H1 (cell line): ENCODE measurements at regions not wholly inside any gene's neighbourhood (a gene's known extent, or its start where the extent isn't known, plus 50 kb on each side); places are given as distances from the start of the nearest gene placed in this dataset.

Experiments
- CTCF ChIA-PET: fragments of 300-600 bp; sonication (Branson Sonifier 250); formaldehyde crosslinking; loops from one replicate; lab custom pipeline; 2021; ENCODE audit not compliant: partially characterized antibody; lab: Charles Lee
- POLR2A ChIA-PET: fragments of 300-600 bp; sonication (Branson Sonifier 250); formaldehyde crosslinking; loops from one replicate; lab custom pipeline; 2021; ENCODE audit warnings: inconsistent platforms; ENCODE audit not compliant: partially characterized antibody; lab: Charles Lee
- DNase-seq, 2 experiments: peaks; one replicate each; pipeline versions ENCODE4 v3.0.0 to v3.0.0-alpha.2; 2010 to 2022; ENCODE audit warnings: low spot score in 2 of 2, low read depth in 1 of 2, mixed read lengths in 1 of 2
- FAIRE-seq: peaks from 2 replicates; lab custom pipeline; 2011; peaks lifted over from hg19 to GRCh38; lab: Jason Lieb, UNC
- H2AFZ ChIP-seq: 2 replicates; pipeline ENCODE4 v1.8.1; 2012; ENCODE audit warnings: low read length, inconsistent platforms
- H2AK5ac ChIP-seq: 2 replicates; pipeline ENCODE4 v1.6.1; 2013; ENCODE audit warnings: low read depth, low read length
- H2BK120ac ChIP-seq: replicated peaks from 2 replicates; pipeline ENCODE3; 2013; ENCODE audit warnings: low read depth, low read length, inconsistent platforms
- H2BK12ac ChIP-seq: 2 replicates; pipeline ENCODE4 v1.6.1; 2013; ENCODE audit warnings: low read depth, low read length
- H2BK15ac ChIP-seq: 2 replicates; pipeline ENCODE4 v1.6.1; 2013; ENCODE audit warnings: low read length
- H2BK20ac ChIP-seq: 2 replicates; pipeline ENCODE4 v1.6.1; 2013; ENCODE audit warnings: low read length
- H2BK5ac ChIP-seq: 2 replicates; pipeline ENCODE4 v1.6.1; 2013; ENCODE audit warnings: low read depth, low read length
- H3K14ac ChIP-seq: 2 replicates; pipeline ENCODE4 v1.6.1; 2013; ENCODE audit warnings: inconsistent platforms; ENCODE audit not compliant: insufficient read length
- H3K18ac ChIP-seq: 2 replicates; pipeline ENCODE4 v1.6.1; 2013; ENCODE audit warnings: low read length; ENCODE audit errors: extremely low read depth
- H3K23ac ChIP-seq: 2 replicates; pipeline ENCODE4 v1.6.1; 2013; ENCODE audit warnings: inconsistent platforms; ENCODE audit not compliant: insufficient read length
- H3K23me2 ChIP-seq: 2 replicates; pipeline ENCODE4 v1.6.1; 2013; ENCODE audit warnings: low read depth, low read length
- H3K27ac ChIP-seq: 2 replicates; pipeline ENCODE4 v1.6.1; 2011; ENCODE audit warnings: low read depth, low read length, inconsistent platforms
- H3K27me3 ChIP-seq, 4 experiments: replicated peaks in 1 of 4; 1 replicate in 1 of 4; 2 replicates in 3 of 4; pipeline versions ENCODE4 v1.6.1 to v1.8.1; 2011 to 2013; ENCODE audit warnings: low read length in 3 of 4, mild to moderate bottlenecking in 3 of 4, inconsistent platforms in 2 of 4, mixed read lengths in 2 of 4, moderate library complexity in 1 of 4; ENCODE audit not compliant: control insufficient read depth in 3 of 4, insufficient read depth in 3 of 4; ENCODE audit errors: extremely low read depth in 1 of 4
- H3K36me3 ChIP-seq, 4 experiments: 2 replicates each; pipeline versions ENCODE4 v1.6.1 to v1.8.1; 2011 to 2013; ENCODE audit warnings: mild to moderate bottlenecking in 4 of 4, low read length in 3 of 4, moderate library complexity in 2 of 4, control low read depth in 1 of 4, inconsistent platforms in 1 of 4; ENCODE audit not compliant: insufficient read depth in 4 of 4, control insufficient read depth in 2 of 4
- H3K4ac ChIP-seq: replicated peaks from 2 replicates; pipeline ENCODE3; 2013; ENCODE audit warnings: low read length, low read depth, mixed read lengths, inconsistent platforms; ENCODE audit not compliant: insufficient read length
- H3K4me1 ChIP-seq, 4 experiments: replicated peaks in 1 of 4; 1 replicate in 1 of 4; 2 replicates in 3 of 4; pipeline versions ENCODE4 v1.6.1 to v1.8.1; 2011 to 2013; ENCODE audit warnings: low read length in 3 of 4, inconsistent platforms in 2 of 4, mixed read lengths in 1 of 4; ENCODE audit not compliant: insufficient read depth in 4 of 4, control insufficient read depth in 3 of 4
- H3K4me2 ChIP-seq, 2 experiments: 2 replicates each; pipeline versions ENCODE4 v1.6.1 to v1.8.1; 2011 to 2013; ENCODE audit warnings: low read depth in 2 of 2, low read length in 2 of 2, control low read depth in 1 of 2, inconsistent platforms in 1 of 2, mild to moderate bottlenecking in 1 of 2; ENCODE audit not compliant: insufficient read depth in 1 of 2
- H3K4me3 ChIP-seq, 4 experiments: fragments of 200-600, 300-600 bp in 1 of 4; sonication (generic), shearing (Covaris generic), sonication (Bioruptor Twin) in 1 of 4; 2 replicates each; pipeline versions ENCODE4 v1.5.1 to v1.8.1; 2011 to 2016; ENCODE audit warnings: low read length in 4 of 4, low read depth in 3 of 4, control low read depth in 2 of 4, inconsistent platforms in 2 of 4, mild to moderate bottlenecking in 2 of 4, mixed read lengths in 1 of 4, moderate library complexity in 1 of 4; ENCODE audit not compliant: insufficient read depth in 2 of 4; ENCODE audit errors: extremely low read depth in 1 of 4
- H3K56ac ChIP-seq: replicated peaks from 2 replicates; pipeline ENCODE3; 2013; ENCODE audit warnings: low read depth, mild to moderate bottlenecking, mixed read lengths, low read length, inconsistent platforms; ENCODE audit not compliant: insufficient read length
- H3K79me1 ChIP-seq: 2 replicates; pipeline ENCODE4 v1.6.1; 2013; ENCODE audit warnings: low read depth, low read length, control low read depth
- H3K79me2 ChIP-seq, 2 experiments: 2 replicates each; pipeline versions ENCODE4 v1.6.1 to v1.8.1; 2012 to 2013; ENCODE audit warnings: low read length in 2 of 2, mild to moderate bottlenecking in 2 of 2, inconsistent platforms in 1 of 2; ENCODE audit not compliant: insufficient read depth in 2 of 2, control insufficient read depth in 1 of 2
- H3K9ac ChIP-seq, 4 experiments: replicated peaks in 1 of 4; 1 replicate in 1 of 4; 2 replicates in 3 of 4; pipeline versions ENCODE4 v1.6.1 to v1.8.1; 2011 to 2013; ENCODE audit warnings: low read depth in 3 of 4, low read length in 3 of 4, control low read depth in 2 of 4, mild to moderate bottlenecking in 2 of 4, moderate library complexity in 2 of 4, inconsistent platforms in 1 of 4; ENCODE audit errors: extremely low read depth in 1 of 4
- H3K9me3 ChIP-seq, 2 experiments: 2 replicates each; pipeline versions ENCODE4 v1.6.1 to v1.8.1; 2012 to 2013; ENCODE audit warnings: mild to moderate bottlenecking in 2 of 2, moderate library complexity in 2 of 2, control low read depth in 1 of 2, inconsistent platforms in 1 of 2, low read depth in 1 of 2, low read length in 1 of 2, mixed read lengths in 1 of 2; ENCODE audit not compliant: insufficient read depth in 2 of 2
- H4K20me1 ChIP-seq, 2 experiments: replicated peaks in 1 of 2; 2 replicates each; pipeline versions ENCODE3 to v1.8.1; 2011 to 2013; ENCODE audit warnings: inconsistent platforms in 2 of 2, low read length in 2 of 2, mild to moderate bottlenecking in 1 of 2; ENCODE audit not compliant: insufficient read depth in 2 of 2, control insufficient read depth in 1 of 2
- H4K5ac ChIP-seq: 2 replicates; pipeline ENCODE4 v1.6.1; 2013; ENCODE audit warnings: low read length, low read depth, mixed read lengths, inconsistent platforms; ENCODE audit not compliant: insufficient read length
- H4K8ac ChIP-seq: 2 replicates; pipeline ENCODE4 v1.8.0; 2013; ENCODE audit warnings: mild to moderate bottlenecking, moderate library complexity, low read length, inconsistent platforms; ENCODE audit not compliant: insufficient read depth; ENCODE audit errors: extremely low read depth
- H4K91ac ChIP-seq: replicated peaks from 2 replicates; pipeline ENCODE3; 2013; ENCODE audit warnings: low read length, mixed read lengths, inconsistent platforms; ENCODE audit not compliant: insufficient read length
- CEBPB ChIP-seq: IDR thresholded peaks from 2 replicates; pipeline ENCODE4 v1.6.1; 2012; ENCODE audit warnings: low read depth, low read length
- EZH2 ChIP-seq: fragments of 200-600 bp; sonication (generic); IDR thresholded peaks from 2 replicates; pipeline ENCODE4 v1.7.1; 2012; ENCODE audit warnings: low read depth, mild to moderate bottlenecking, moderate library complexity, low read length, inconsistent platforms; ENCODE audit not compliant: severe bottlenecking
- POLR2AphosphoS5 ChIP-seq: IDR thresholded peaks from 2 replicates; pipeline ENCODE4 v1.6.1; 2011; ENCODE audit warnings: low read depth, low read length
- SP1 ChIP-seq: IDR thresholded peaks from 2 replicates; pipeline ENCODE4 v1.6.1; 2011; ENCODE audit warnings: low read depth, low read length
- TAF7 ChIP-seq: optimal IDR thresholded peaks from 2 replicates; pipeline ENCODE3; 2011; ENCODE audit warnings: low read depth, mild to moderate bottlenecking, inconsistent platforms, low read length, moderate library complexity, borderline replicate concordance
- WGBS, 2 experiments: shearing (Covaris generic) in 1 of 2; methylation state at CpG; one replicate each; pipeline versions ENCODE4 v1.1.6 to v1.1.7; 2013 to 2015; ENCODE audit warnings: low lambda C conversion rate in 2 of 2, mixed read lengths in 2 of 2, inconsistent platforms in 1 of 2, low coverage in 1 of 2, missing lambda C conversion rate in 1 of 2; ENCODE audit not compliant: insufficient replicate concordance in 2 of 2, insufficient coverage in 1 of 2, insufficient read length in 1 of 2; ENCODE audit errors: extremely low coverage in 1 of 2, missing lambda C conversion rate in 1 of 2; 5-methylcytosine and 5-hydroxymethylcytosine counted together

- Histone ChIP-seq H4K8ac (no peak overlapping the region), H3K27me3 (no peaks in the 10 kb centered on the region), H3K14ac (no peak overlapping the region), H3K23ac (no peak overlapping the region), H4K5ac (no peak overlapping the region), H3K23me2 (no peaks in the 10 kb centered on the region), H3K9ac (no peak overlapping the region), H2AFZ (no peak overlapping the region), H3K18ac (no peak overlapping the region), H2BK5ac (no peak overlapping the region), H2BK15ac (no peak overlapping the region), H3K4me1 (no peaks in the 10 kb centered on the region), H4K91ac (no peak overlapping the region), H3K4ac (no peak overlapping the region), H2BK12ac (no peak overlapping the region), H3K56ac (no peak overlapping the region), H3K79me2 (no peaks in the 10 kb centered on the region), H3K9me3 (no peaks in the 10 kb centered on the region), H3K4me3 (no peak overlapping the region), H3K79me1 (no peaks in the 10 kb centered on the region), H2BK20ac (no peak overlapping the region), H2BK120ac (no peak overlapping the region), H3K36me3 (no peaks in the 10 kb centered on the region), H3K4me2 (no peak overlapping the region), H2AK5ac (no peak overlapping the region), H4K20me1 (no peaks in the 10 kb centered on the region), H3K27ac (no peak overlapping the region)
- ChIA-PET POLR2A (interaction anchor here (0.5 kb wide), 1 partner anchor 601 kb away, joined by 5 read pairs; no protein-coding TSS in a partner anchor), CTCF (interaction anchor here (0.6 to 3.4 kb wide), 4 partner anchors 16 to 439 kb away, joined by 3 to 9 read pairs (median 3); no protein-coding TSS in a partner anchor)
- 90% methylated on average over 3 of the region's 3 CpGs; no CpG with 5 or more reads in 1 of the 2 experiments for WGBS, 2 experiments
- FAIRE-seq (no peak), DNase-seq (no peak)
- TF ChIP-seq SP1 (no peak), EZH2 (no peak), CEBPB (no peak), TAF7 (no peak), POLR2AphosphoS5 (no peak)
Measured at GRCh38 chr13:47413112-47413511, 516.3 kb upstream of the HTR2A start.
